Osteoblast (primary cell): ENCODE measurements at regions not wholly inside any gene's neighbourhood (a gene's known extent, or its start where the extent isn't known, plus 50 kb on each side); places are given as distances from the start of the nearest gene placed in this dataset.

ENCODE experiments used
- DNase-seq: peaks from one replicate; pipeline ENCODE4 v3.0.0; 2011; ENCODE audit warnings: low spot score, mixed read lengths; ENCODE audit not compliant: insufficient read length; ENCODE audit errors: missing footprints
- H2AFZ ChIP-seq: 2 replicates; pipeline ENCODE4 v1.6.0; 2011; ENCODE audit warnings: mild to moderate bottlenecking, low read length
- H3K27ac ChIP-seq: 2 replicates; pipeline ENCODE4 v1.5.1; 2011; ENCODE audit warnings: mild to moderate bottlenecking, low read depth, low read length, moderate library complexity
- H3K27me3 ChIP-seq: 2 replicates; pipeline ENCODE4 v1.6.0; 2012; ENCODE audit warnings: mild to moderate bottlenecking, control low read depth, inconsistent platforms, low read length, moderate library complexity; ENCODE audit not compliant: insufficient read depth
- H3K36me3 ChIP-seq: 2 replicates; pipeline ENCODE4 v1.5.1; 2011; ENCODE audit warnings: mild to moderate bottlenecking, low read length, control low read depth, moderate library complexity; ENCODE audit not compliant: insufficient read depth
- H3K4me1 ChIP-seq: 2 replicates; pipeline ENCODE4 v1.5.1; 2011; ENCODE audit warnings: mild to moderate bottlenecking, low read length, control low read depth, moderate library complexity; ENCODE audit not compliant: insufficient read depth
- H3K4me2 ChIP-seq: 2 replicates; pipeline ENCODE4 v1.6.0; 2011; ENCODE audit warnings: mild to moderate bottlenecking, low read length; ENCODE audit not compliant: insufficient read depth
- H3K4me3 ChIP-seq: fragments of 200-600 bp; sonication (generic); 3 replicates; pipeline ENCODE4 v1.5.1; 2012; ENCODE audit warnings: mild to moderate bottlenecking, low read length, inconsistent platforms; ENCODE audit not compliant: insufficient read depth
- H3K79me2 ChIP-seq: 2 replicates; pipeline ENCODE4 v1.6.0; 2012; ENCODE audit warnings: mild to moderate bottlenecking, low read length, control low read depth, inconsistent platforms; ENCODE audit not compliant: insufficient read depth
- H3K9me3 ChIP-seq: 2 replicates; pipeline ENCODE4 v1.5.1; 2011; ENCODE audit warnings: low read depth, low read length, control low read depth
- H4K20me1 ChIP-seq: 2 replicates; pipeline ENCODE4 v1.6.0; 2012; ENCODE audit warnings: mild to moderate bottlenecking, low read length, control low read depth; ENCODE audit not compliant: insufficient read depth
- TF ChIP-seq, protein P1 (sequence below): IDR thresholded peaks from 2 replicates; pipeline ENCODE4 v1.5.1; 2011; ENCODE audit warnings: mild to moderate bottlenecking, low read depth, low read length, moderate library complexity; ENCODE audit errors: extremely low read depth

DNA sequence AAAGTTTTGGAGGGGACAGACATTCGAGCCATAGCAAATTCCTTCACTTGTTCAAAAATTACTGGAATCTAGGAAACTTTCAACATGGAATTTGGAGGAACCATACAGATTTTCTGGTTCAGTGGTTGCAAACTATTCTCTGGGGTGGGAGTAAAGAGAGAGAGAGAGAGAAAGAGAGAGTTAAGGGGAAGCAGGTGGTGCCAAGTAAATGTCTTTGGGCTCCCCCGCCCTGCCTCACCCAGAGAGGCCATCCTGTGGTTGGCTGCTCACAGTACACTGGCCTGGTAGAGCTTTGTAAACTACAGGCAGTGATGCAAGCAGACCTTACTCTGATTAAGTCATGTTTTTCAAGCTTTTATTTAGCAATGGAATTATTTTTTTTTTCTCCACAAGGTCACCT lies 82.6 kb downstream of the ADAMTS15 start:
- Histone ChIP-seq H3K4me3 (no peak overlapping the region), H3K27ac (no peak overlapping the region), H3K4me2 (no peak overlapping the region), H3K9me3 (no peaks in the 10 kb centered on the region), H4K20me1 (no peaks in the 10 kb centered on the region), H3K79me2 (no peaks in the 10 kb centered on the region), H2AFZ (no peak overlapping the region), H3K4me1 (peaks cover 9% of the 10 kb centered on the region), H3K27me3 (peaks cover 19% of the 10 kb centered on the region), H3K36me3 (no peaks in the 10 kb centered on the region)
- TF ChIP-seq, protein P1, sequence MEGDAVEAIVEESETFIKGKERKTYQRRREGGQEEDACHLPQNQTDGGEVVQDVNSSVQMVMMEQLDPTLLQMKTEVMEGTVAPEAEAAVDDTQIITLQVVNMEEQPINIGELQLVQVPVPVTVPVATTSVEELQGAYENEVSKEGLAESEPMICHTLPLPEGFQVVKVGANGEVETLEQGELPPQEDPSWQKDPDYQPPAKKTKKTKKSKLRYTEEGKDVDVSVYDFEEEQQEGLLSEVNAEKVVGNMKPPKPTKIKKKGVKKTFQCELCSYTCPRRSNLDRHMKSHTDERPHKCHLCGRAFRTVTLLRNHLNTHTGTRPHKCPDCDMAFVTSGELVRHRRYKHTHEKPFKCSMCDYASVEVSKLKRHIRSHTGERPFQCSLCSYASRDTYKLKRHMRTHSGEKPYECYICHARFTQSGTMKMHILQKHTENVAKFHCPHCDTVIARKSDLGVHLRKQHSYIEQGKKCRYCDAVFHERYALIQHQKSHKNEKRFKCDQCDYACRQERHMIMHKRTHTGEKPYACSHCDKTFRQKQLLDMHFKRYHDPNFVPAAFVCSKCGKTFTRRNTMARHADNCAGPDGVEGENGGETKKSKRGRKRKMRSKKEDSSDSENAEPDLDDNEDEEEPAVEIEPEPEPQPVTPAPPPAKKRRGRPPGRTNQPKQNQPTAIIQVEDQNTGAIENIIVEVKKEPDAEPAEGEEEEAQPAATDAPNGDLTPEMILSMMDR, result no peak
- DNase-seq, result no peak

DNA sequence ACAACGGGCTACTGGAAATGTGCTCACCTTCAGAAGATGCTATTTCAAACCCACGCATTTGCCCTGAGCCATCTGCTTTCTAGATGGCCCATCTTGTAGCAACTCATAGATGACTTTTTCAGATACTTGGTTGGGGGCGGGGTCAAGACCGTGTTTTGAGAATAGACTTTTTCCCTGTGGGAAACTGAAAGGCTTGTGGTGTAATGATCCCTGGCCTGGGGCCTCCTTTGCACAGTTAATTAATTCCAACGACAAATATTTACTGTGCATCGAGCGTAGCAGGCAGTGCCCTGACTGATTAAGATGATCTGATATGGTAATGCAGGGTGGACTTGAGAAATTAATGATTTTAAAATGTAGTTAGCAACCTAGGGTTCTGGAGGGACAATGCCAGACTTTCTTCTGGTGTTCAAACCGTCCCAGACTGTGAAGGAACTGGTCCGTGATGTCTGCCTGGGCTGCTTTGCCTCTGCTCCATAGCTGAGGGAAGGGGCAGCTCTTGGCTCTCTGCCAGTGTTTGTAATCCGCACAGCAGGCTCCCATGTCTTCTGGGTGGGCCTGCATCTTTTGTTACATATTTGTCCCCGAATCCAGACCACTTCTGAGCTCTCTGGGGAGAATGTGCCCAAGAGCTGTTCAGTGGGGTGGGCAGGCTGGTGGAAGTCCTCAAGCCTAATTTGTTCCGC lies 84.8 kb downstream of the ADAMTS15 start:
- Histone ChIP-seq H3K4me3 (no peak overlapping the region), H3K4me2 (no peak overlapping the region), H3K27ac (no peak overlapping the region), H4K20me1 (no peaks in the 10 kb centered on the region), H3K36me3 (no peaks in the 10 kb centered on the region), H3K4me1 (peaks cover under 1% of the 10 kb centered on the region), H3K79me2 (no peaks in the 10 kb centered on the region), H2AFZ (no peak overlapping the region), H3K9me3 (no peaks in the 10 kb centered on the region), H3K27me3 (peaks cover 23% of the 10 kb centered on the region)
- no peak for DNase-seq
- TF ChIP-seq, protein P1, result no peak

DNA sequence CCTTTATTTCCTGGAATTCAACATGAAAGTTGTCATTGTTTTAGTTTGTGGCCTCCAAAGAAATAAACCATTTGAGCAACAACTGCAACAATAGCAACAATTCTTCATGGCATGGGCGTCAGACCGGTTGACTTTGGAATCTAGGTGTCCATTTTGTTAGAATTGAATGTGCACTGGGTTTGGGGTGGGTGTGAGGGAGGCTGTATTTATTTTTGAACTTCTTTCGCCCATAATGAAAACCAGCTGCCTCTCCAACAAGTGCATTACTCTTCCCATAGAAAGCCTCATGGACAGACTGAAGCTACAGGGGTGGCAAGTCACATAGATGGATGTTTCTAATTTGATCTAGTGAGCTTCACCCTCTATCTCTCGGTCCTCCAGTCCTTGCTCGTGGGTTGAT lies 85.4 kb downstream of the ADAMTS15 start:
- no peak for DNase-seq
- H3K27ac ChIP-seq, result no peak overlapping the region
- no peaks in the 10 kb centered on the region for H3K36me3 ChIP-seq
- no peaks in the 10 kb centered on the region for H3K9me3 ChIP-seq
- H3K27me3 ChIP-seq, result peaks cover 22% of the 10 kb centered on the region
- no peaks in the 10 kb centered on the region for H3K79me2 ChIP-seq
- H3K4me1 ChIP-seq, result no peaks in the 10 kb centered on the region
- no peak overlapping the region for H3K4me3 ChIP-seq
- no peaks in the 10 kb centered on the region for H4K20me1 ChIP-seq
- H2AFZ ChIP-seq, result no peak overlapping the region
- TF ChIP-seq, protein P1, result no peak
- H3K4me2 ChIP-seq, result no peak overlapping the region

DNA sequence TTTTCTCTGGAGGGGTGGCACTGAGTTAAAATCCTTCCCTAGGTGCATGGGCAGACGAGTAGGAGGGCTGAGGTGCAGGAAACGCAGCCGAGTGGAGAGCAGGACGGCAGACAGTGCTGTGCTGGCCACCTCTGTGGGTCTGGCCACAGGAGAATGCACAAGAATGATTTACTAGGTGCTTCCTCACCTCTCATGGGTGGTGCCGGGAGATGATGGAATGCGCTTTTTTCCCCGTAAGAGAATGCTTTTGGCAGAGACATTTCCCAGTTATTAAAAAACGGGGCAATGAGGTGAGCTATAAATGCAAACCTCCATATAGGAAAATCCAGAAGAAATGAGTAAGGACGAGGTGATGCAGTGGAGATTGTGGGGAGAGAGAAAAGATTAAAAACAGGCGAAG lies 86.1 kb downstream of the ADAMTS15 start:
- no peak overlapping the region for H2AFZ ChIP-seq

More for the DNA sequence above, 86.1 kb downstream of the ADAMTS15 start:
- DNase-seq, result no peak
- Histone ChIP-seq H3K36me3 (no peaks in the 10 kb centered on the region), H4K20me1 (no peaks in the 10 kb centered on the region), H3K4me2 (no peak overlapping the region), H3K79me2 (no peaks in the 10 kb centered on the region), H3K4me3 (no peak overlapping the region), H3K4me1 (no peaks in the 10 kb centered on the region), H3K27ac (no peak overlapping the region), H3K27me3 (peaks cover 23% of the 10 kb centered on the region), H3K9me3 (no peaks in the 10 kb centered on the region)
- TF ChIP-seq, protein P1, result no peak
